ENCODE measurements at regions not wholly inside any gene's neighbourhood (a gene's known extent, or its start where the extent isn't known, plus 50 kb on each side); places are given as distances from the start of the nearest gene placed in this dataset.
"Not testable (repeated sequence)": the region's sequence is repeated elsewhere in the genome, so short reads cannot be mapped to it uniquely, and the experiment has no call there.

DNA sequence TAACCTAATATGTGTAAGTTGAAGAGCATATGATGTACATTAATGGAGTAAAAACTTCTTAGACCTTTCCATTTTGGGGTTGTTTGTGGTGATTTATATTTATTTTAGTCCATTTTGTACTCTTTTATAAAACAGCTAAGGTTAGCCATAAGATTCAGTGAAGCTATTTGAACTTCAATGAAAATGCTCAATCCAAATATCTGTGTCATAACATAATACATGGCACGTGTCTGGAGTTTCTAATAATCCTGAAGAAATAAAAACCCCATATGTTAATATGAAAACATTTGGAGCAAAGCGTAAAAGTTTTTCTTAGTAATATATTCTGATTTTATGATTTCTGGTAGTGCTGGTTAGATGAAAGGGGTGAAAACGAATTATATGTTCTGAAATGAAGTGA lies 1729.7 kb downstream of the PCDH9 start:
- Histone ChIP-seq H3K27ac (ENCODE audit: low read depth, low read length) (no peak overlapping the region), H4K20me1 (ENCODE audit: insufficient read depth, low read length) (no peaks in the 10 kb centered on the region), H3K36me3 (ENCODE audit: insufficient read depth, low read length) (no peaks in the 10 kb centered on the region), H3K4me1 (ENCODE audit: insufficient read depth, low read length) (no peaks in the 10 kb centered on the region), H2AFZ (ENCODE audit: low read length) (no peak overlapping the region), H3K4me2 (ENCODE audit: insufficient read depth, low read length) (no peak overlapping the region), H3K79me2 (ENCODE audit: insufficient read depth, low read length) (no peaks in the 10 kb centered on the region), H3K4me3 (ENCODE audit: insufficient read depth, low read length) (no peak overlapping the region), H3K27me3 (ENCODE audit: insufficient read depth, low read length) (no peaks in the 10 kb centered on the region), H3K9me3 (ENCODE audit: low read depth, low read length) (no peaks in the 10 kb centered on the region)
- no peak for DNase-seq (ENCODE audit: insufficient read length, low spot score, missing footprints)
- TF ChIP-seq, protein P1, sequence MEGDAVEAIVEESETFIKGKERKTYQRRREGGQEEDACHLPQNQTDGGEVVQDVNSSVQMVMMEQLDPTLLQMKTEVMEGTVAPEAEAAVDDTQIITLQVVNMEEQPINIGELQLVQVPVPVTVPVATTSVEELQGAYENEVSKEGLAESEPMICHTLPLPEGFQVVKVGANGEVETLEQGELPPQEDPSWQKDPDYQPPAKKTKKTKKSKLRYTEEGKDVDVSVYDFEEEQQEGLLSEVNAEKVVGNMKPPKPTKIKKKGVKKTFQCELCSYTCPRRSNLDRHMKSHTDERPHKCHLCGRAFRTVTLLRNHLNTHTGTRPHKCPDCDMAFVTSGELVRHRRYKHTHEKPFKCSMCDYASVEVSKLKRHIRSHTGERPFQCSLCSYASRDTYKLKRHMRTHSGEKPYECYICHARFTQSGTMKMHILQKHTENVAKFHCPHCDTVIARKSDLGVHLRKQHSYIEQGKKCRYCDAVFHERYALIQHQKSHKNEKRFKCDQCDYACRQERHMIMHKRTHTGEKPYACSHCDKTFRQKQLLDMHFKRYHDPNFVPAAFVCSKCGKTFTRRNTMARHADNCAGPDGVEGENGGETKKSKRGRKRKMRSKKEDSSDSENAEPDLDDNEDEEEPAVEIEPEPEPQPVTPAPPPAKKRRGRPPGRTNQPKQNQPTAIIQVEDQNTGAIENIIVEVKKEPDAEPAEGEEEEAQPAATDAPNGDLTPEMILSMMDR (IDR thresholded peaks at IDR 0.05; ENCODE audit: extremely low read depth, low read depth, low read length) = no peak

DNA sequence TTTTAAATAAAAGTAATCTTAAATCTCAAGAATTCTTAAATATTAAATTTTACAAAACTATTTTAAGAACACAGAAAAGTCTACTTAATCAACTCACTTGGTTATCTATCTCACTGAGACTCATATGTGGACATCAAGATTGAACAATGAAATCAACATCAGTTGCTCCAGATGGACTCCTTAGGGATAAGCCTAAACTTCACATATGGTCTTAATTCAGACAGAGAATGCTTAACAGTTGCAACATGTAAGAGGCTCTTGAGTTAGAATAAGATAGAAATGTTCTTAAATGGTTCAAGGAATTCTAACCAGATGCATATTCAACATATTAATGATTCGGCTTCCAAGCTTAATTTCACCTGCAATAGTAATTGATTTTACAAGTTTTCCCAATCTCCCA lies 1730.9 kb downstream of the PCDH9 start:
- no peaks in the 10 kb centered on the region for H3K79me2 ChIP-seq (ENCODE audit: insufficient read depth, low read length)
- no peaks in the 10 kb centered on the region for H3K36me3 ChIP-seq (ENCODE audit: insufficient read depth, low read length)
- H3K4me2 ChIP-seq (ENCODE audit: insufficient read depth, low read length) = no peak overlapping the region
- no peak for DNase-seq (ENCODE audit: insufficient read length, low spot score, missing footprints)
- no peaks in the 10 kb centered on the region for H3K9me3 ChIP-seq (ENCODE audit: low read depth, low read length)
- H3K4me3 ChIP-seq (ENCODE audit: insufficient read depth, low read length) = no peak overlapping the region
- H3K27me3 ChIP-seq (ENCODE audit: insufficient read depth, low read length) = no peaks in the 10 kb centered on the region
- no peaks in the 10 kb centered on the region for H3K4me1 ChIP-seq (ENCODE audit: insufficient read depth, low read length)
- H4K20me1 ChIP-seq (ENCODE audit: insufficient read depth, low read length) = no peaks in the 10 kb centered on the region
- no peak overlapping the region for H2AFZ ChIP-seq (ENCODE audit: low read length)
- TF ChIP-seq, protein P1 (IDR thresholded peaks at IDR 0.05; ENCODE audit: extremely low read depth, low read depth, low read length) = no peak
- H3K27ac ChIP-seq (ENCODE audit: low read depth, low read length) = no peak overlapping the region

DNA sequence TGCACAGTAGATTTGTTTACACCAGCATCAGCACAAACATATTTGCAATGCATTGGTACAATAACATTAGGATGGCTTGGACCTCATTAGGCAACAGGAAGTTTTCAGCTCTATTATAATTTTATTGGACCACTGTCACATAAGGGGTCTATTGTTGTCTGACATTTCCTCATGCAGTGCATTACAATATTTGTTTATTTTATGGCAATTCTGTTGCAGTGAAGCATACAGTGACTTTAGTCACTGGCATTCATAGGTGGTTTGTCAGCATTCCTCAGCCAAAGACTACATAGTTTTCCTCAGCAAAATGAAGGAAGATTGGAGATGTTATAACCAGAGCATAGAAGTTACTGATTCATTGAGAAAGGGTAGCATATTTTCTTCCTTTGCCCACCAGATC lies 1732.9 kb downstream of the PCDH9 start:
- no peak overlapping the region for H2AFZ ChIP-seq (ENCODE audit: low read length)
- TF ChIP-seq, protein P1 (IDR thresholded peaks at IDR 0.05; ENCODE audit: extremely low read depth, low read depth, low read length) = no peak

DNA sequence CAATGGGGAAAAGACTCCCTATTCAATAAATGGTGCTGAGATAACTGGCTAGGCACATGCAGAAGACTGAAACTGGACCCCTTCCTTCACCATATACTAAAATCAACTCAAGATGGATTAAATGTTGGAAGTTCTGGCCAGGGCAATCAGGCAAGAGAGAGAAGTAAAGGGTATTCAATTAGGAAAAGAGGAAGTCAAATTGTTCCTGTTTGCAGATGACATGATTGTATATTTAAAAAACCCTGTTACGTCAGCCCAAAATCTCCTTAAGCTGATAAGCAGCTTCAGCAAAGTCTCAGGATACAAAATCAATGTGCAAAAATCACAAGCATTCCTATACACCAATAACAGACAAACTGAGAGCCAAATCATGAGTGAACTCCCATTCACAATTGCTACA lies 1739.4 kb downstream of the PCDH9 start:
- not testable (repeated sequence) for H3K79me2 ChIP-seq (ENCODE audit: insufficient read depth, low read length); H3K27me3 ChIP-seq (ENCODE audit: insufficient read depth, low read length); H3K27ac ChIP-seq (ENCODE audit: low read depth, low read length); H3K36me3 ChIP-seq (ENCODE audit: insufficient read depth, low read length); H3K4me2 ChIP-seq (ENCODE audit: insufficient read depth, low read length); H3K4me3 ChIP-seq (ENCODE audit: insufficient read depth, low read length); H2AFZ ChIP-seq (ENCODE audit: low read length); H3K9me3 ChIP-seq (ENCODE audit: low read depth, low read length); H4K20me1 ChIP-seq (ENCODE audit: insufficient read depth, low read length); H3K4me1 ChIP-seq (ENCODE audit: insufficient read depth, low read length); DNase-seq (ENCODE audit: insufficient read length, low spot score, missing footprints)

More for the DNA sequence above, 1732.9 kb downstream of the PCDH9 start:
- Histone ChIP-seq H4K20me1 (ENCODE audit: insufficient read depth, low read length) (no peaks in the 10 kb centered on the region), H3K36me3 (ENCODE audit: insufficient read depth, low read length) (no peaks in the 10 kb centered on the region), H3K79me2 (ENCODE audit: insufficient read depth, low read length) (no peaks in the 10 kb centered on the region), H3K27me3 (ENCODE audit: insufficient read depth, low read length) (no peaks in the 10 kb centered on the region), H3K4me1 (ENCODE audit: insufficient read depth, low read length) (no peaks in the 10 kb centered on the region), H3K9me3 (ENCODE audit: low read depth, low read length) (no peaks in the 10 kb centered on the region), H3K27ac (ENCODE audit: low read depth, low read length) (no peak overlapping the region), H3K4me3 (ENCODE audit: insufficient read depth, low read length) (no peak overlapping the region), H3K4me2 (ENCODE audit: insufficient read depth, low read length) (no peak overlapping the region)
- no peak for DNase-seq (ENCODE audit: insufficient read length, low spot score, missing footprints)

Measured in osteoblast (primary cell).